ENCODE measurements at regions not wholly inside any gene's neighbourhood (a gene's known extent, or its start where the extent isn't known, plus 50 kb on each side); places are given as distances from the start of the nearest gene placed in this dataset.

- no CpG with 5 or more reads among the region's 1 CpG for WGBS, 2 experiments (ENCODE audit: extremely low coverage in 2 of 2, insufficient read length in 1 of 2)
- Histone ChIP-seq H2AK5ac (ENCODE audit: low read depth, low read length) (no peak overlapping the region), H3K9me1 (ENCODE audit: insufficient read depth, low read length) (no peaks in the 10 kb centered on the region), H2BK5ac (ENCODE audit: low read depth, low read length, poor library complexity, severe bottlenecking) (no peak overlapping the region), H4K91ac (ENCODE audit: insufficient read depth, low read depth, low read length) (no peak overlapping the region), H3K79me1 (ENCODE audit: low read depth in 1 of 2, low read length in 2 of 2) (no peaks in the 10 kb centered on the region), H2BK20ac (ENCODE audit: low read depth, low read length) (no peak overlapping the region), H2BK120ac (ENCODE audit: low read depth, low read length) (no peak overlapping the region), H3K14ac (replicated peaks; ENCODE audit: low read depth, low read length) (no peak overlapping the region), H4K8ac (ENCODE audit: low read depth in 2 of 2, low read length in 2 of 2) (no peak overlapping the region), H2BK15ac (ENCODE audit: low read depth, low read length) (no peak overlapping the region), H3K27me3 (ENCODE audit: control insufficient read depth, insufficient read depth, low read length) (no peaks in the 10 kb centered on the region), H3K36me3 (ENCODE audit: control insufficient read depth, insufficient read depth, low read length) (no peaks in the 10 kb centered on the region), H4K5ac (ENCODE audit: low read depth, low read length) (no peak overlapping the region), H3K9me3 (ENCODE audit: control insufficient read depth, insufficient read depth, low read length) (no peaks in the 10 kb centered on the region), H3K9ac (ENCODE audit: low read depth, low read length) (no peak overlapping the region), H3K18ac (ENCODE audit: low read depth, low read length) (no peak overlapping the region), H3K23ac (ENCODE audit: low read depth, low read length) (no peak overlapping the region), H3K27ac (ENCODE audit: insufficient read depth, low read length) (no peak overlapping the region), H3K4me1 (ENCODE audit: control insufficient read depth, insufficient read depth, low read length) (no peaks in the 10 kb centered on the region), H3K4me3 (ENCODE audit: insufficient read depth, low read depth, low read length) (no peak overlapping the region), H3K4me2 (ENCODE audit: low read depth, low read length) (no peak overlapping the region), H4K20me1 (ENCODE audit: insufficient read depth, low read length) (no peaks in the 10 kb centered on the region), H2AFZ (replicated peaks; ENCODE audit: low read length, poor library complexity) (no peak overlapping the region), H3K4ac (ENCODE audit: low read depth, low read length) (no peak overlapping the region), H2AK9ac (replicated peaks; ENCODE audit: low read depth, low read length, poor library complexity) (no peak overlapping the region), H3K56ac (ENCODE audit: extremely low read depth, insufficient read depth, low read length) (no peak overlapping the region)
- intact Hi-C loops (cut with micrococcal nuclease), result no loop called here
- ATAC-seq (ENCODE audit: low read depth) (peak; percentile 11; the same call in 1 of the 2 replicates), DNase-seq (no peak)
- TF ChIP-seq POLR2A (IDR thresholded peaks at IDR 0.05; ENCODE audit: low read depth, low read length) (no peak), BHLHE40 (IDR thresholded peaks at IDR 0.05; ENCODE audit: low read depth, low read length) (no peak), SMC3 (IDR thresholded peaks at IDR 0.05; ENCODE audit: low read depth, low read length) (no peak), CHD1 (IDR thresholded peaks at IDR 0.05; ENCODE audit: low read depth, low read length) (no peak), USF2 (IDR thresholded peaks at IDR 0.05; ENCODE audit: low read depth, low read length) (no peak), CEBPB (IDR thresholded peaks at IDR 0.05; ENCODE audit: low read depth, low read length) (no peak), MAFK (IDR thresholded peaks at IDR 0.05; ENCODE audit: low read depth, low read length) (no peak), MAZ (IDR thresholded peaks at IDR 0.05; ENCODE audit: borderline replicate concordance, low read depth, low read length) (no peak), CTCF (conservative IDR thresholded peaks at IDR 0.05; ENCODE audit: low read depth, low read length) (no peak), NFE2L2 (IDR thresholded peaks at IDR 0.05; ENCODE audit: low read depth, low read length) (no peak), FOS (IDR thresholded peaks at IDR 0.05; ENCODE audit: low read depth, low read length) (no peak), RAD21 (IDR thresholded peaks at IDR 0.05; ENCODE audit: low read length) (no peak), ELK1 (IDR thresholded peaks at IDR 0.05; ENCODE audit: borderline replicate concordance, low read depth, low read length) (no peak), MXI1 (IDR thresholded peaks at IDR 0.05; ENCODE audit: borderline replicate concordance, low read depth, low read length) (no peak), RFX5 (IDR thresholded peaks at IDR 0.05; ENCODE audit: low read depth, low read length) (no peak), RCOR1 (IDR thresholded peaks at IDR 0.05; ENCODE audit: insufficient replicate concordance, low read length) (no peak)
- POLR2A ChIA-PET (ENCODE audit: unreplicated experiment), result no interaction called here
- BruUV-seq (replicated peaks), result no TSS peak
- CTCF ChIA-PET, result no interaction called here
- dilution Hi-C loops (cut with HindIII; ENCODE audit: low sequenced_read_pairs, unreplicated experiment), result no loop called here
- in situ Hi-C loops (cut with MboI; ENCODE audit: low sequenced_read_pairs), result no loop called here
Observed at GRCh38 chr10:5271526-5271925, 74.9 kb downstream of the AKR1C4 start.
